ENCODE measurements at regions not wholly inside any gene's neighbourhood (a gene's known extent, or its start where the extent isn't known, plus 50 kb on each side); places are given as distances from the start of the nearest gene placed in this dataset.
"Not testable (repeated sequence)": the region's sequence is repeated elsewhere in the genome, so short reads cannot be mapped to it uniquely, and the experiment has no call there.

DNA sequence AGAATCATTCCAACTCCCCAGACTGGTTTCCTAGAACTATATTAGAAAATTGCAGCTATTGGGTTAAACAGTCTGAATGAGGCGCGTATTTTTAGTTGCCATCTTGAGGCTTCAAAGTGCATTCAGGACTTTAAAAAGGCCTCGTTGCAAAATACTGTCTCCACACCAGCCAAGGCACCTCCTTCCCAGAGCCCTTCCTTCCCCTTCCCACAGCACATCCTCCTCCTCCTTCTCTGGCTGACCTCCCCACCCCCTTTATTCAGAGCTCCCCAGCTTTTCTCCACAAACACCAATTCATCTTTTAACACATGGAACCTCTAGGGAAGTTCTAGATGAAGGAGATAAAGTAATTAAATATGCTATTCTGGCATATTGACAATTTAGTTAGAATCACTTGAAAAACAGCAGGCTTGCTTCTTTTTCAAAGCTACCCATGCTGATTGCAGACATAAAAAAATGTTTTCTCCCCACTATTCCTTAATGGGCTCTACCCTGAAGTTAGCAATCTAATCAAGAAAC, 90.3 kb downstream of the RTP5 start:
- no peak for DNase-seq

DNA sequence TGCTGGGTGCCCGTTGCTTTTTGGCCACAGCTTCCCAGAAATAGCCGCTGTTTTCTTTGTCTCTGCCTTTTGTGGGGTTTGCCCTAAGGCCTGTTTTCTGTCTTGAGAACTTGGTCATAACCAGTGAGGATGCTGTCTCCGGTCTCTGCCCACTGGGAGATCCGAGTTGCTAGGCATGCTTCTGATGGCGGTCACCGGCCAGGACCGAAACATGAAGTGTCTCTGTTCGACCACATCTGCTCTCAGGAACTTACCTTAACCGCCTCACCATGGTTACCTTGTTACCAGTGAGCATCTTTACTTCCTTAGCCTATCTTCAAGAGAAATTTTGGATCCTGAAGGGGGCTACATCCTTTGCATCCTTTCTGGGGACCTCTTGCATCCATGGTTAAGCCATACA, 91.9 kb downstream of the RTP5 start:
- DNase-seq, result no peak

DNA sequence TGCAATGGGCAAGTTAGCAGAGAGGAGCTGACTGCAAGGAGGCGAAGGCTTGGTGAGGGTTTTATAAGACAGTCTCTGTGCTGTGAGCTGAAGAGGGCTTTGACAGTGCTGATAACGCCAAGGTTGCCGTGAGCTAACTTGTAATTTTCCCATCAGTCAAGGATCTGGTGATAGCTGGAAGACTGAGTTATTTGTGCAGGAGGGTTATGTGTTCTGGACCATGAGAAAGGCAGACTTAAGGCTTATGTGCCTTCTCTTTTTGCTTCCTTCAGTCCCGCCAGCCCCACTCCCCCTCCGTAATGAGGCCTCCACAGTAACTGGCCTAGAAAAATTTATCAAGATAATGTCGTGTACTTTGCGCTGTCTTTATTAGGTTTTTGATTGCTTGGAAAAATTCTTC, 94.6 kb downstream of the RTP5 start:
- DNase-seq, result no peak

DNA sequence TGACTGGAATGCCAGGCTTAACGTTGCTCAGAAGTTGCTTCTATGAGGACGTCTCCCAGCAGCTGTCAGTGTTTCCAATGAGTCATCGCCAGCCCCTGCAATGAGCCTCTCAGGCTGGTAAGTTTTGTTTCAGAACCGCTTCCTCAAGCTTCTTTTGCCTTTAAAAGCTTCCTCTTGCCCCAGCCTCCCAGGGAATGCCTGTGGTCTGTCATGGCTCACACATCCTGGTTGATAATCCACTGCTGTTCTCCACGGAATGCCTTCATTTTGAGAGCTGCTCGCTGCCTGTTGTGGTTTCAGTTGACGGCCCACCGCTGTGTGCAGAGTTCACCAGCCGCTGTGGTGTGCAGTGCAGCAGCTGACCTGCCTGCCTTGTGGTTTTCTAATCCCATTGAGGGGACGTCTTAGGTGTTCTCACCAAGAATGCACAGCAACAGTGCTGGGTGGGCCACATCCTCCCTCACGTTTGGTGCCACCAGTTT, 96.4 kb downstream of the RTP5 start:
- peak; percentile 93 for DNase-seq

DNA sequence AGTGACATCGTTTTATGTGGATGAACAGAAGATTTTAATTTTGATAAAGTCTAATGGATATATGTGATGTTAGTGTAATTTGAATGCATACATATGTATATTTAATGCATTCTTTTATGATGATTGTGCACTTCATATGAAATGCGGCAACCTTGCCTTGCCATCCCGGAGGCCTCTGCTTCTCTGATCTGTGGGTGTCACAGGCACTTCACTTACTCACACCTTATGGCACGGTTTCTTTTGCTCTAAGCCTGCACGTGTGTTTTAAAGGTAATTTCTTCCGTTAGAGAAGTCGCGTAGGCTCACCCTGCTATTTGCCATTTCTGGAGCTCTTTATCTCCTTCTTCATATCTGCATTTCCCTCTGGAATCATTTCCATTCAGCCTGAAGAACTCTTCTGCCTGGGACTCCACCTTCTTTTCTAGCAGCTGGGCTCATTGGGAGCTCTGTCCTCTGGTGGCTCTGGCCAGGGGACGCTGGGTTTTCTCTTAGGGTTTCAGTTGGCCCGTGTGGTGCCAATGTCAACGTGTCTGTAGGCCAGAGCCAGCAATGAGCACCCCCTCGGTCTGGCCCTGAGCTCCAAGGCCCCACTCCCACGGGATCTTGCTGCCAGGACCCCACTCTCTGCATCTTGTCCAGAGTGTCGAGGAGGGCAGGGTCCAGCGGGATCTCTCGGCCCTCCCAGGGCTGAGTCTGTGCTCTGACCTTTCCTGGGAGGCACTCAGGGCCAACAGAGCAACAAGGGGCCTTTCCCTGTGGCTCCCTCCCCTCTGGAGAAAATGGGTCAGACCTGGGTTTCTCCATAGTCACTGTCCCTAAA, 97.3 kb downstream of the RTP5 start:
- no peak for DNase-seq

DNA sequence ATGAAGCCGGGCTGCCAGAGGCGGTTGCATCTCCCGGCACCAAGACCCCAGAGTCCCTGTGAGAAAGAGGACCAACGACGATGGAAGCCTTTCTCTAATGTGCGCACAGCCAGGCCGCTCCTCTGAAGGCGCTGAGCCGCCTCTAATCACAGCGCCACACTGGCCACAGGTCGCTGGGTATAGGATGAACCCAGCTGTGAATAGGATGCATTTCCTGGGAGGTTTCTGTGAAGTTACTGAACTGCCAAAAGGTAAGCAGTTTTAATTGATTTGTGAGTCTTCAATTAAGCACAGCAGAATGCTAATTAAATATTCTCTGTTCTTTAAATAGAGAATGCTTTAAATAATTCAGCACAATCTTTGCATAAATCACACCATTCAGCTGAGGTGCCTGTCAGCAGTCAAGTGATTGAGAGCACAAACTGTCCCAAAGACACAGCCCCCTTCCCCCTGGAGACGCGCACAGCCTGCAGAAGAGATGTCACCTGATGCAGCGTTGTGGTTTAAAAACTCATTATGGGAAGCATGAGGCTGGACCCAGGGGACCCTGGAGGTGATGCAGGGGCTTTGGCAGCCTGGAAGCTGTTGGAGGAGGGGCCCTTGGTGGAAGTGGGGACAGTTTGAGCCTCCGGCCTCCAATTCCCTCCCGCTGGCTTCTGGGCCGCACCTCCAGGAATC, 98.1 kb downstream of the RTP5 start:
- no peak for DNase-seq

DNA sequence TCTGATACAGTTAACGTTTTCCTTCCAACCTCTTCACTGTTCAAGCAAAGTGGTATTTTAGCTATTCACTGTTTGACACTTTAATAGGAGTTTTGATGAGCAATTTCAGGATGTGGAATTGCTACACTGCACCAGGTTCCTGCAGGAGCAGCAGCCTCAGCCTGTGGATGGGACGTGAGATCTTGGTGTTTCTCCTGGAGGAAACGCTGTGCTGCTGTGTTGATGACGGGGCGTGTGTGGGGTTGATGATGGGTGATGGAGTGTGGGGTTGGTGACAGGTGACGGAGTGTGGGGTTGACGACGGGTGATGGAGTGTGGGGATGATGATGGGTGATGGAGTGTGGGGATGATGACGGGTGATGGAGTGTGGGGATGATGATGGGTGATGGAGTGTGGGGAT, 98.9 kb downstream of the RTP5 start:
- no peak for DNase-seq

DNA sequence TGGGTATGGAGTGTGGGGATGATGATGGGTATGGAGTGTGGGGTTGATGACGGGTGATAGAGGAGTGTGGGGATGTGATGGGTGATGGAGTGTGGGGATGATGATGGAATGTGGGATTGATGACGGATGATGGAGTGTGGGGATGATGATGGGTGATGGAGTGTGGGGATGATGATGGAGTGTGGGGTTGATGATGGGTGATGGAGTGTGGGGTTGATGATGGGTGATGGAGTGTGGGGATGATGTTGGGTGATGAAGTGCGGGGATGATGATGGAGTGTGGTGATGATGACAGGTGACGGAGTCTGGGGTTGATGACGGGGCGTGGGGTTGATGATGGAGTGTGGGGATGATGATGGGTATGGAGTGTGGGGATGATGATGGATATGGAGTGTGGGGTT, 99.7 kb downstream of the RTP5 start:
- not testable (repeated sequence) for DNase-seq

DNA sequence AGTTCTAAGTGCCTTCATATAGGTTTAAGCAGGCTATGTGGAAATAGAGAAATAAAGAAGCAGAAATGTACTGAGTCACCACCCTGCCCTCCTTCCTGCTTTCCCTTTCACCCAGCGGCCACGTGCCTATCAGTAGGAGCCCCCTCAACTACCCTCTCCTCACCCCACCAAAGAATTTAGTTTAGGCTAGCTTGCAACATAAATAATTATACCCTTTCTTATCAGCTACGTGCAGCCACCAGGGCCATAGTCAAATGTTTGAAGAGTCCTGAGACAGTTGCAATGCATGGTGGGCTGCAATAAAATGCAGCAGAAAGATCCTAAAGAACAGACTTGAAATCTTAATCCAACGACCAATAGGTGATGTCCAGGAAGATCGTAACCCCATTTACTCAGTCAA, 101.2 kb downstream of the RTP5 start:
- no peak for DNase-seq

DNA sequence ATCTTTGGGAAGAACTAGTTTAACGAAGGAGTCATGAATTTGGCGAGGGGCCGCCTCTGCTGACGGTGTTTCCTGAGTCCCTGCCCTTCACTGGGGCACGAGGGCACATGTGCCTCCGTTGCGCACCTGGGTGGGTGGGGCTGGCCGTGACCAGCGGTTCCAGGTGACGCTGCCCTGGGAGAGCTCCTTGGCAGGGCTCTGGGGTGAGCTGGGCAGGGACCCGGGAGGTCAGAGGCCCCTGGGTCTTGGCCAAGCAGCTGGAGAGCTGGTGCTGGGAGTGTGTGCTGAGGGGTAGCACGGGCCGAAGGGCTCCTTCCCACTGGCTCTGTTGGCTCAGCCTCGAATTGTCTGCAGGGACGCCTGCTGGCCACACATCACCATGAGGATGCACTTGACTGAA, 104.6 kb downstream of the RTP5 start:
- DNase-seq, result no peak

DNA sequence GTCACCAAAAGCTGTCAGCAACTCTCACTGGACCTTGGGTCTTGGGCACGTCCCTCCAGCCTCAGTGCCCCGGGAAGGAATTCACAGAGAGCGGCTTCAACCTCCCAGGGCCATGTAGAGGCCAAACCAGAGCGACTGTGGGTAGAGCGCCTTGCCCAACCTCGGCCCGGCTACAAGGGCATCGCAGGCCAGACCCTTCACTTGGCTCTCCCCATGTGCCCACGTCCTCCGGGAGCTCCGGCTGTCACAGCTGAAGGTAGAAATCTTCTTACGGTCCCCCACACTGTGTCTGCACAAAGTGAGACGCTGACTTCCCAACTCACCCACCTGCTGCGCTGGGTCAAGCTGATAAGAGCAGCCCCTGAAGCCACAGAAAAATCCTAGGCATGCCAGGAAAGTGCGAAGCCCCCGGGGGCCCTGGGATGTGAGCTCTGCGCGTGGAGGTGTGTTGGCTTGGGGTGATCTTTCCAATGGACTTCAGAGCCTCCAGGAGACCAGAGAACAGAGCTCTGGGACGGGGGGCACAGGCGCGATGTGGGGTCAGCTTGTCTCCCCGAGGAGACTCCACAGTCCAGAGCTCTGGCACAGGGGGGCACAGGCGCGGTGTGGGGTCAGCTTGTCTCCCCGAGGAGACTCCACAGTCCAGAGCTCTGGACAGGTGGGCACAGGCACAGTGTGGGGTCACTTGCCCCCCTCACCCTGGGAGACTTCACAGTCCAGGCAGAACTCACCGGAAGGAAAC, 105.5 kb downstream of the RTP5 start:
- no peak for DNase-seq

DNA sequence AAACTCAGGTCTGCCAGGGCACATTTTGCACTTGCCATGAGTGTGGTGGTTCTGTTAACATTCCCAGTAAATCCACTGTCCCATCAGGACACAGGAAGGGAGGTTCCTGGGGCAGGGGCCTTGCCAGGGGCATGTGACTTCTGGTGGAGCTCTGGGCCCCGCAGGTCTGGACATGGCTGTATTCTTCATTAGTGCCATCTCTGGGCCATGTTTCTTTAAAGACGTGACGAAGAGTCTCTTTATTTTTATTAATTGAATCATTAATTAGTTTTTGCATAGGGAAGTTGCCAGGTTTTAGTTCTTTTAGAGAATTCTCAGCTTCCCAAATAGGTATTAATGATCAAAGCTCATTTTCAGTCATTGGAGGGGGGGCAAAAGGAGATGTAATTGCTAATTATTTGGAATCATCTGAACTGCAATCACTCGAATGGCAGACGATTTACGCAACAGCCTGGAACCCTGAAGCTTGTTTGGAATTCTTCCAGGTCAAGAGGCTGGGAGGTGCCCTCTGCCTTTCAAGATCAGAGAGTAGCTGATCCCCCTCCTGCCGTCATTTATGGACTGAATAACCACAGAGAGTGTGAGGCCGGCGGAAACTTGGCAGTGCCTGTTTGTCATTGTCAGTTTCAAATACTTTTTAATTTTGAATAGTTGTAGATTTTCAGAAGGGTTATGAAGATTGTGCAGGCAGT, 106.2 kb downstream of the RTP5 start:
- no peak for DNase-seq

DNA sequence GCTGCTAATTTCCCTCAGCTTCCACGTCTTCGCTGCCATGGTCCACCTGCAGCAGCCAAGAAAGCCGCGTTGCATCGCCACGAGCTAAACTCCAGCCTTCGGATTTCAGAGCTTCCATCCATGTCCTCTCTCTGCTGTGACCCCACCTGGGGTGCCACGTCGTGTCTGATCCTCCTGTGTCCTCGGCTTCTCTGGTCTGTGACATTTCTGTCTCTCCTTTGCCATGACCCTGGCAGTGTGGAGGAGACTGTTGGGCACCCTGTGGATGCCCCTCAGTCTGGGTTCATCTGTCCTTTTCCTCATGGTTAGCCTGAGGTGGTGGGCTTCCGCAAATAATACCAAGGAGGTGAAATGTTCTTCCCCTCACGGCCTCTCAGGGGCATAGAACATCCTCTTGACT, 106.8 kb downstream of the RTP5 start:
- DNase-seq, result no peak

DNA sequence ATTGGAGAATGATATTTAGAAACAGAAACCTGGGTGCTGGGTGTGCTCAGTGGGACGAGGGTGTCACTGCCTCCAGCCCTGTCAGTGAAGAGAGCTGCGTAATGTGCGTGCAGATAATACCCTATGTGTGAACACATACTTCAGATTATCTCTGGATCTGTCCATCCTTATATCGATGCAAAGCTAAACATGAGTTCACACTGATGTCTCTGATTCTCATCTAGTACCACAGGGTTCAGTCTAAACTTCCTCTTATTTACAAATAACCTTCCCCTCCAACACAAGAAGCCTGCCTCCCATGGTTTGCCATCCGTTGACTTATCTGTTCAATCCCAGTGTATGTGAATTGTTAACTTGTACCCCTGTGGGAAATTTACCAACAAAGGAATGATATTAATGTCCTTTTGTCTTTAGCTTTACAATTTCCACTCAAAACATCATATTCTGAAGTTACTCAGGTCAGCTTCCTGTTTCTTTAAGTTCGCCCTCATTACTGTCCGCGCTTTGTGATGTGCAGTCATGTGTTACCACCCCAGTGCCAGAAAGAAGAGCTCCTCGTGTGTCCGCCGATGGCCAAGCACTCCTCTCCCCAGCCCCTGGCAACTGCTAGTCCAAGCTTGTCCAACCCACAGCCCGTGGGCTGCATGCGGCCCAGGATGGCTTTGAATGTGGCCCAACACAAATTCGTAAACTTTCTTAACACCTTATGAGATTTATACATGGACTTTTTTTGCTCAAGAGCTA, 108.2 kb downstream of the RTP5 start:
- no peak for DNase-seq

DNA sequence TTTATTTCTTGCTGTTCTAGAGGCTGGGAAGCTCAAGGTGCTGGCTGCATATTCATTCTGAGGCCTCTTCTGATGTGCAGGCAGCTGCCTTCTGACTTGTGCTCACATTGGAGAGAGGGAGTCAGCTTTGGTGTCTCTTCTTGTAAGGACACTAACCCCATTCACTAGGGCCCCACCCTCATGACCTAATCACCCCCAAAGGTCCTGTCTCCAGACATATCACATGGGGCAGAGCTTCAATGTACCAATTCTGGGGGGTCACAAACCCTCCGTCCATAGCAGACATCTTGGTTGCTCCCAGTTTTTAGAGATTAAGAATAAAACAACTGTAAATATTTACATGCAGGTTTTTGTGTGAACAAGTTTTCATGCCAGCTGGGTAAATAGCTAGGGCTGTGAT, 109.1 kb downstream of the RTP5 start:
- DNase-seq, result no peak

DNA sequence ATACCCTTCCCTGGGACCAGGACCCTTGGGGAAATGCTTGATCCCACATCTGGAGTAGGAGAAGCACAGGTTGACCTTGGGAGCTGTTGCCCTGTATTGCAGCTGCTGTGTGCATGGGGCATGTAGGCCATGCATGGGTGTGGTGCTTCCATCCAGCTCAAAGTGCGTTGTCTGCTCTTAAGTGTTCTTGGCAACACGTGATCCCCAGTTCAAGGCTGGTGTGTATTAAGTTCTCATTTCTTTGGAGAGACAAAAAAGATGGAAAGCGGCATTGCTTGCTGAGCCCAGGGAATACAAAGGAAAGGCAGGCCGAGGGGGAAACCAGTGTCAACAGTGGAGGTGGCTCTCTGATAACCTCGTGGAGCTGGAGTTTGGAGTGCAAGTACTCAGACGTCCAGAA, 110.7 kb downstream of the RTP5 start:
- DNase-seq, result no peak

DNA sequence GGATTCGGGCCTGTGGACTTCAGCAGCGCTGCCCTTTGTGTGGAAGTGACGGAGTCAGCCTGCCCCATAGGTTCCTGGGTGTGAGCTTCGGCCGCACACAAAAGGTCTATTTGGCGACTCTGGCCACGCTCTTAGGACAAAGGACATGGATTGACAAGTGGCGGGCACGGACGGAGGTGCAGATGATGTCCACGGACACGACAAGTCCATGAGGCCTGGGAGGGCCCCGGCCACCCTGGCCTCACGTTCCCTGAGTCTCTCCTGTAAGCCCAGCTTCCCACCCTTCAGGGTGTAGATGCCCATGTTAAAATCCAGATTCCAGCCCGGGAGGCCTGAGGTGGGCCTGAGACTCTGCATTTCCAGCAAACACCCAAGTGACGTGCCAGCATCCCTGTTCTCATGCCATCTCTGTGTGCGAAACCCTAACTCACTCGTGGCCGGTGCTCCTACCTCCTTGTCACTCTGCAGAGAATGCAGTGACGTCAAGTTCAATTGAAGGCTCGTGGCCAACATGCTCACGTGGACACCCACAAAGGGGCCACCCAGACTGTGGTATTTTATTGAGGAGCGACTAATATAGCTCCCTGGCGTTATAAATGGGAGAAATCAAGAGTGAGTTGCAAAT, 111.7 kb downstream of the RTP5 start:
- no peak for DNase-seq

DNA sequence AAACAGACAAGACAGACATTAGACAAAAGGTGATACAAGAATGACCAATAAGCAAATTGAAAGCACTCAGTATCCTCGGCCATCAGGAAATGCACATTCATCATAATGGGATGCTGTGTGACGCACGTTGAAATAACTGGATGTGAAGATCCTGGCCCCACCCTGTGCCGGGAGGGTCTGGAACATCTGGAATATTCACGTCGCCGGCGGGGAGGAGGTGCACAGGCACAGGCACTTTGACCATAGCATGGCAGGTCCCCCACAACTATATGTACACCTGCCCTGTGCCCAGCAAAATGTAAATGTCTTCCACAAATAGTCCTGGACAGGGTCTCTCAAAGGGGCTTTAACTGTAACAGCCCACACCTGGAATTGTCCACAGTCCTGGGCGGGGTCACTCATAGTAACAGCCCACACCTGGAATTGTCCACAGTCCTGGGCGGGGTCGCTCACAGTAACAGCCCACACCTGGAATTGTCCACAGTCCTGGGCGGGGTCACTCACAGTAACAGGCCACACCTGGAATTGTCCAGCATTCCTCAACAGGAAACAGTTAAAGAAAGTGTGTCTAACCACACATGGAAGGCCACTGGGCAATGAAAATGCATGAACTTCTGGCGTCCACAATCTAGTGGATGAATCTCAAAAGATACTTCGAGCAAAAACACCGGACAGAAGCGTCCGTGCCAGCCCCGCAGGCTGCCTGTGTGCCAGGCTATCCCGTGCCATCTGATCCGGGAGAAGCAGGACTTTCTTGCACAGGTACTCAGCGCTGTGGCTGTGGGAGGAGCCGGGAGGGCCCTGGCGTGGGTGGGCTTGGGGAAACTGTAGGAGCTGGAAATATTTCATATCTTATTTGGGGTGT, 113.4 kb downstream of the RTP5 start:
- DNase-seq, result no peak

DNA sequence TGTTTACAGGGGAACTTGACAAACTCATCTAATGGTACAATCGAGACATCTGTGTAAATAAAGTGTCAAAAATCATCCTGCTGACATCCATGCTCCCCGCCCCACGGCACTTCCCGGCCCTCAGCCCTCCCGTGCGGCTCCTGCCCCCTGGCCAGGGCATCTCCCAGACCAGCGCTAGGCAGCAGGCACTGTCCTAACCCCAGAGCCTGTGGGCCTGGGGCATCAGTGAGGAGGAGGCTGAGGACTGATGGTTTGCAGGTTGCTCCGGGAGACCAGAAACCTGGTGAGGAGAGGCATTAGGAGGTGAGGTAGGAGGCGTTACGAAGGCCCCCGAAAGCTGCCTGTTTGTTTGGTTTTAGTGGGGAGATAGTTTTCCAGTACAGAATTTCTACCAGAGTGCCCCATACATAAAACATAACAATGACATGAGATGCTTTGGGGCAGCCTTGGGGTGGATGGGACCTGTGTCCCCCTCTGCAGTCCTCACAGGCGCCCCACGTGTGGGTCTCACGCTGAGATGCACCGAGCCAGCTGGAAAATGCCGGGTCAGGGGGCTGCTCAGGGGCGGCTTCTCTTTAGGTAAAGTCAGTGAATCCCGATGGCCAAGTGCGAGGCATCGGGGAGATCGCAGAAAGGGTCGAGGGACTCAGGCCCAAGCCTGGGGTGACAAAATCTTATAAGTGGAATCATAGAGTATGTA, 114.2 kb downstream of the RTP5 start:
- no peak for DNase-seq

DNA sequence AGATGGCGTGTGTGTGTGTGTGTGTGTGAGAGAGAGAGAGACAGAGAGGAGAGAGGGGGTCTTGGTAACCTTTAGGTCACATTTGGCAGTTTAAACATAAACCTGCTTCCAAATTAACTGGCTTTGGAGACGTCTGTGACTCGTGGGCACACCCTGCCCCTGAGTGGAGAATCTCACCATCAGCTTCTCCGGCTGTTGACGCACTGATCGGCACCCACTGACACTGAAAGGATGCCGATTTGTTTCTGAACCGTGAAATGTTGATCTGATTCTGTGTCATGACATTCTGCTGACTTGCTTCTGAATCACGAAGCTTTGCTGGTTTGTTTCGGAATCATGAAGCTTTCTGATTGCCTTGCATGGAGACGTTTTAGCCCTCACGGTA, 114.7 kb downstream of the RTP5 start:
- no peak for DNase-seq
